Muscle of leg (tissue), 3 donors: ENCODE measurements at regions not wholly inside any gene's neighbourhood (a gene's known extent, or its start where the extent isn't known, plus 50 kb on each side); places are given as distances from the start of the nearest gene placed in this dataset.

Source experiments
- DNase-seq: peaks from one replicate; pipeline ENCODE4 v3.0.0; 2013
- H3K27ac ChIP-seq: one replicate; pipeline ENCODE4 v1.5.1; 2013; ENCODE audit warnings: mild to moderate bottlenecking, low read length, control low read depth
- H3K27me3 ChIP-seq: one replicate; pipeline ENCODE4 v1.6.1; 2013; ENCODE audit warnings: low read length; ENCODE audit not compliant: control insufficient read depth, insufficient read depth
- H3K36me3 ChIP-seq: one replicate; pipeline ENCODE4 v1.6.1; 2013; ENCODE audit warnings: low read length; ENCODE audit not compliant: control insufficient read depth, insufficient read depth
- H3K4me1 ChIP-seq: one replicate; pipeline ENCODE4 v1.6.1; 2013; ENCODE audit warnings: low read length; ENCODE audit not compliant: control insufficient read depth, insufficient read depth
- H3K4me3 ChIP-seq: one replicate; pipeline ENCODE4 v1.5.1; 2013; ENCODE audit warnings: low read length, control low read depth
- H3K9me3 ChIP-seq: replicated peaks from 2 replicates; pipeline ENCODE4 v1.6.1; 2013; ENCODE audit warnings: low read depth, low read length; ENCODE audit not compliant: control insufficient read depth
- WGBS: methylation state at CpG from one replicate; pipeline ENCODE4 v1.1.5; 2013; ENCODE audit warnings: missing lambda C conversion rate; ENCODE audit not compliant: insufficient coverage; 5-methylcytosine and 5-hydroxymethylcytosine counted together

DNA sequence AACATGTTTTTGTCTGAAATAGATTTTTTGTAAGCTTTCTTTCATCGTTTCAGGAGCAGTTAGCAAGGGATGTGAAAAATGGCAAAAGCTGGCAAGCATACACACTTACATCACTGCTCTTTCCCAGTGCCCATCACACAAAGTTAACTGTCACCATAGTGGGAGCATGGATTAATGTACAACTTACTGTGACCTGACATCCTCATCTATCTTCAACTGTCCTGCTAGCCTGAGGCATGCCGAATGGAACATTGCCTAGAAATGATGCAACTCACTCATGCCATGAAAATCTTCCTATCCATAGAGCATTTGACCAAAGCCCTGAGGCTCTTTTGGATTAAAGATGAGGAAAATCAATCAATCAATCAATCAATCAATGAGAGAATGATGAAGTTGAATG is 491.7 kb upstream of the SLC10A2 start:
- DNase-seq = no peak
- no CpG with 5 or more reads among the region's 2 CpGs for WGBS
- H3K27me3 ChIP-seq = no peaks in the 10 kb centered on the region
- H3K9me3 ChIP-seq = peaks cover 4% of the 10 kb centered on the region
- no peaks in the 10 kb centered on the region for H3K36me3 ChIP-seq
- no peaks in the 10 kb centered on the region for H3K4me1 ChIP-seq
- no peak overlapping the region for H3K27ac ChIP-seq
- H3K4me3 ChIP-seq = no peak overlapping the region

DNA sequence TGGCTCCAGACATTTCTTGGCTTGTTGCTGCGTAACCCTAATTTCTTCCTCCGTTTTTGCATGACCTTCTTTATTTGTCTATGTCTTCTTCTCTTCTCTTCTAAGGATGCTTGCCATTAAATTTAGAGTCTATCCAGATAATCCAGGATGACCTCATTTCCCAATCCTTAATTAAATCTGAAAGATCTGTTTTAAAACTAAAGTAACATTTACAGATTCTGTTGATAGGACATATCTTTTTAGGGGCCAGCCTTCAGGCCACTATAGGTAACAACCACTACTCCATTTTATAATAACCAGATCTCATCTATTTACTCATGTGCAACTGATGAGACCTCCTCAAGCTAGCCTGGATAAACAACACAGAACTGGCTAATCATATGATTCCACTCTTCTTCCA is 490.5 kb upstream of the SLC10A2 start:
- Histone ChIP-seq H3K4me1 (no peaks in the 10 kb centered on the region), H3K27me3 (no peaks in the 10 kb centered on the region), H3K27ac (no peak overlapping the region), H3K36me3 (no peaks in the 10 kb centered on the region), H3K4me3 (no peak overlapping the region), H3K9me3 (no peaks in the 10 kb centered on the region)
- 79% methylated on average over 2 of the region's 2 CpGs for WGBS
- DNase-seq = no peak

DNA sequence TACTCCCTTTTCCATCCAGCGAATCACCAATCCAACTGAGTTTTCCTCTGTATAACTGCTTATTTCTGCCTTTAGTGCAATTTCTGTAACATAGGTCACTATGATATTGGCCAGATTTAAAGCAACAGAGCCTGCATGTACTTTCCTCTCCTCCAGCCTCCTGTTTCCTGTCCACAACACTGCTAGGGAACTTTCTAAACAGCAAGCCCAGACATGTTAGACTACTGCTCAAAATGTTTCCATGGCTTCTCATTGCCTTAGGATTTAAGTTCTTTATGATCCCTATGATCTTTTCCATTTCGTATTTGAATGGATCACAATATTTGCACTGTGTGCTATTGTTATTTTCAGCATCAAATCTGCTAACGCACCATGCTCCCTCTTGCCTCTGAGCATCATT is 481.7 kb upstream of the SLC10A2 start:
- 92% methylated on average over 2 of the region's 3 CpGs for WGBS
- DNase-seq = no peak
- Histone ChIP-seq H3K36me3 (no peaks in the 10 kb centered on the region), H3K9me3 (peaks cover 4% of the 10 kb centered on the region), H3K27ac (no peak overlapping the region), H3K27me3 (no peaks in the 10 kb centered on the region), H3K4me3 (no peak overlapping the region), H3K4me1 (no peaks in the 10 kb centered on the region)

DNA sequence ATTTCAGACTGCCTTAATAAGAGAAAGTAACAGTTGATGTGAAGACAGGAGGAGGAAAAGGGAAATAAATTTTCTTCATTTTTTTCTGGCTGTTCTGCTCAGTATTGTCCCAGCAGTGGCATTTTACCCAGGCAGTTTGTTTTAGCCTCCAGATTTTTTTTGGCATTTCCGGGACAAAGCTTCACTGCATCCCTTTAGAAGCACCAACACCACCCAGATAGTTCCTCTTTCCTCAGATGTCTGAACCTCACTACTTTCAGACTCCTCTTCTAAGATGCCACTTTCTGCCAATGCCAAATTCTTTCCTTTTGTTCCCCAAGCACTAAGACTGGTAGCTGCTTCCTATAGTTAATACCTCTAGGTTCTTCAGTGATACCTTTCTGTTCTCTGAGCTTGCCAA is 480.1 kb upstream of the SLC10A2 start:
- Histone ChIP-seq H3K27me3 (no peaks in the 10 kb centered on the region), H3K4me3 (no peak overlapping the region), H3K36me3 (no peaks in the 10 kb centered on the region), H3K27ac (no peak overlapping the region), H3K4me1 (no peaks in the 10 kb centered on the region), H3K9me3 (peaks cover 7% of the 10 kb centered on the region)
- WGBS = 92% methylated on average over 1 of the region's 1 CpG
- no peak for DNase-seq

DNA sequence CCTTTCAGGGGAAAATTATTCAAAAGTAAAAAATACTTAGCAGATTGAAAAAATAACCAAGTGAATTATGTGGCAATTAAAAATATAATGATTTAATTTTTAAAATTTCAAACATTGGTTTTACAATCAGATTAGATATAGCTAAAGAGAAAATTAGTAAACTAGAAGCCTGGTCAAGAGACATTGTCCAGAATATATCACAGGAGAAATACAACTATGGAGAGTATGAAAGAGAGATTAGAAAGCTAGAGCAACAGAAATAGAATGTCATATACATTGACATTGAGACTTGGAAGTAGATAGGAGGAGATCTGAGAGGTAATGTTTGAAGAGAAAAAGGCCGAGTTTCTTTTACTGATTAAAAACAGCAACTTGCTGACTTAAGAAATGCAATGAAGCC is 476.4 kb upstream of the SLC10A2 start:
- Histone ChIP-seq H3K27me3 (no peaks in the 10 kb centered on the region), H3K27ac (no peak overlapping the region), H3K4me1 (no peaks in the 10 kb centered on the region), H3K36me3 (no peaks in the 10 kb centered on the region), H3K9me3 (peaks cover 7% of the 10 kb centered on the region), H3K4me3 (no peak overlapping the region)
- DNase-seq = no peak
- no CpG with 5 or more reads among the region's 1 CpG for WGBS

DNA sequence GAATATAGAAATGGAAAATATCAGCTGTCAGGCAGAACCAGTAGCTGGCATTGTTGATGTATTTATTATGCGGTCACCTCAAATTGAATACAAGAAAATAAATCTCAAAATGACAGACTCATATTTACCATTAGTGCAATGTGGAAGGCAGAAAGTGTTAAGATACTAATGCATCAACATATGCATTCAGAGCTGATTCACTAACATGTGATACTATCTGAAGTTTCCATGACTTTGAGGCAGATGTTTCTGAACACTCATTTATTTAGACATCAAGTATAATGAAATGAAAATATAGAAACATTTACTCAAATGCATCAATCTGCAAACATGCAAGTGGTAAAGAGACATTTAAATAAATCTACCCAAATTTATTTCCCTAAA is 474.2 kb upstream of the SLC10A2 start:
- Histone ChIP-seq H3K36me3 (no peaks in the 10 kb centered on the region), H3K4me1 (no peaks in the 10 kb centered on the region), H3K27me3 (no peaks in the 10 kb centered on the region), H3K4me3 (no peak overlapping the region), H3K9me3 (peaks cover 5% of the 10 kb centered on the region), H3K27ac (no peak overlapping the region)
- WGBS = no CpG with 5 or more reads among the region's 1 CpG
- DNase-seq = no peak

DNA sequence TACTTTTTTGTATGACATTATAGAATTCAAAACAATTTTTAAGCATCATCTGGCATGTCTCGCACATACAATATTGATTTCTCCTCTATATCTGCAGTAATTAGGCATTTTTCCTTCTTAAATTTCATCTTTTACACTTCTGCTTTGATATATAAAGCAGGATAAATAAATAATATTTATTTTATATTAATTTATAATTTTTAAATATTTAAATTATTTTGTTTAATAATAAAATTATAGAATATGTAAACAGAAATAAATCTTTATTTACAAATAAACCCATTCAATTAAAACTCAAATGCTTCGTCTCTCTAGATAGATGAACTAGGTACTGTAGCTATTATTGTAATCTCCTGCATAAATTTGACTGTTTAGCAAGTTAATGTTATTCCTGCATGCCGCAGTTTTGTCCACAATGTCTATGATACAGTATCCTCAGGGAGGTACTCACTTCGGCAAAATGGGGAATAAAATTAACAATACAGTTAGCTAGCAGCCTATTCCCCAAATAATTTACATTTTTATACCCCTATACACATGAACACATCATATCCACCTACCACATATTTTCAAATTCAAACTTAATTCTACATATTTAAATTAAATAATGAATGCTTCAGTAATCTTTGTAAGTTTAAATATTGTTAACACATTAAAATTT is 473.6 kb upstream of the SLC10A2 start:
- H3K4me1 ChIP-seq = no peaks in the 10 kb centered on the region
- no peak for DNase-seq
- no peak overlapping the region for H3K27ac ChIP-seq
- H3K36me3 ChIP-seq = no peaks in the 10 kb centered on the region
- H3K27me3 ChIP-seq = no peaks in the 10 kb centered on the region
- peaks cover 4% of the 10 kb centered on the region for H3K9me3 ChIP-seq
- 86% methylated on average over 1 of the region's 4 CpGs for WGBS
- no peak overlapping the region for H3K4me3 ChIP-seq

DNA sequence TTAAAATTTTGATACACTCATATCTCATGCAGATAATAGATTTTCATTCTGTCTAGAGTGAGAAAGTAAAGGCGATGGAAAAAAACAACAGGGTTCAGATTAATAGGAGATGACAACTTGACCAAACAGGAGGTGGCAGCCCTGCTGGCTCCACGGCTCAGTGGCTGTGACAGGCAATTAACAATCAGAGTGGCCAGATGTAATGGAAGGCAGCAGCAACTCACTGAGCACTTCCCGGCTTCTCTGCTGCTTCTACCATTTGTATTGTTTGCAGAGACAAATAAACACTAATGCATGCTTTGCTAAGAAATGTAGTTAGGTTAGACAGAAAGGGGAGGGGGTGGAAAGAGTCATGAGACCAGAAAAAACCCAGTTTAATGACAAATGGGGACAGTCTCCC is 473.0 kb upstream of the SLC10A2 start:
- H3K36me3 ChIP-seq = no peaks in the 10 kb centered on the region
- H3K9me3 ChIP-seq = peaks cover 2% of the 10 kb centered on the region
- WGBS = 31% methylated on average over 3 of the region's 3 CpGs
- H3K27ac ChIP-seq = no peak overlapping the region
- H3K27me3 ChIP-seq = no peaks in the 10 kb centered on the region
- no peaks in the 10 kb centered on the region for H3K4me1 ChIP-seq
- H3K4me3 ChIP-seq = no peak overlapping the region
- no peak for DNase-seq

DNA sequence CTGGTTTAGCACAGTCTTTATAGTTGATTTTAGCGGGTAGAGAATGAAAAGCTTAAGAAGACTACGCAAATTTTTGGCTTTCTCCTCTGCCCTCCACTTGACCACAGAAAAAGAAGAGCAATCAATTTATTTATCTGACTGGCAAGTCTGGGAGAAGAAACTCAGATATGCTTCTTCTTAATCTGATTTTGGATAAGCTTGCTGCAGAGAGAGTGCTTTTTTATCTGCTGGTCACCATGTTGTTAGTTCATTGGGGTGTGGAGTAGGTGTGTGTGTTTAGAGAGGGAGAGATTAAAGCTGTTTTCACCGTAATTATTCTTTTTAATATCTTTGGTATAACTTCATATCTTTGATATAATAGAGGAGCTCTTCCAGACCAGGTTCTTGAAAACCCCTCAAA is 471.4 kb upstream of the SLC10A2 start:
- no peak for DNase-seq
- H3K36me3 ChIP-seq = no peaks in the 10 kb centered on the region
- no peaks in the 10 kb centered on the region for H3K4me1 ChIP-seq
- no peaks in the 10 kb centered on the region for H3K27me3 ChIP-seq
- no CpG with 5 or more reads among the region's 3 CpGs for WGBS
- H3K9me3 ChIP-seq = no peaks in the 10 kb centered on the region
- no peak overlapping the region for H3K27ac ChIP-seq
- H3K4me3 ChIP-seq = no peak overlapping the region

DNA sequence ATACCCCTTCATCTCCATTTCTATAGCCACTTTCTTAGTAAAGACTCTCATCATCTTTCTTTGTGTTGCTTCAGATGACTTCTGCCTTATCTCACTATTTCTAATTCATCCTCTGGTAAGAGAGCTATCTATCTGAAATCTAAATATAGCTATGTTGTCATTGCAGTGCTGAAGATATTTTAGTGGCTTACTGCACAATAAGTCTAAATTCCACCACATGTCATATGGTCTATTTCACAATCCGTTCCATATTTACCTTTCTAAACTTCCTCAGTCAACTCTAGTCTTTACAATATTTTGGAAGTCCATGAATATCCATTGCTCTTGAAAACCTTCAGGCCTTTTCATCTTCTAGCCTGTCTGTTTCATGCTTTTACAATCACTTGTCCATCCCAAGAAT is 465.1 kb upstream of the SLC10A2 start:
- Histone ChIP-seq H3K27ac (no peak overlapping the region), H3K4me3 (no peak overlapping the region), H3K27me3 (no peaks in the 10 kb centered on the region), H3K4me1 (no peaks in the 10 kb centered on the region), H3K9me3 (no peaks in the 10 kb centered on the region), H3K36me3 (no peaks in the 10 kb centered on the region)
- DNase-seq = no peak
- WGBS = 80% methylated on average over 1 of the region's 1 CpG

DNA sequence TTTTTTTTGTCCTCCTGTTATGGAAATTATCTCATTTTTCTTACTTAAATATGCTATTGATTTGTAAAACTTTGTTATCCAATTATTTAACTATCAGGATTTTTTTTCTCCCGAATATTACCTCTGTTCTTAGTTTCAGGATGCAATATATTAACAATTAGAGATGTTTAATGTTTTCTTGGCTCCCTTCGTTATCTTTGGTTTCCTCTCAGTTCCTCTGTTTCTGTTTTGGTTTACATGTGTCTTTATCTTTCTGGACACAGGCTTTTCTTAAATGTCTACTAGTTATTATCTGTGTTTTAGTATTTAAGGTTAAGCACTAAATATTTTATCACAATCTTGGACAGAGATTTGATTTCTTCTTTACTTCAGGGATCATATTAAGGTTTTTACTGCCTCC is 462.2 kb upstream of the SLC10A2 start:
- Histone ChIP-seq H3K27ac (no peak overlapping the region), H3K4me1 (no peaks in the 10 kb centered on the region), H3K36me3 (no peaks in the 10 kb centered on the region), H3K27me3 (no peaks in the 10 kb centered on the region), H3K9me3 (no peaks in the 10 kb centered on the region), H3K4me3 (no peak overlapping the region)
- no peak for DNase-seq
- no CpG with 5 or more reads among the region's 2 CpGs for WGBS
